ENCODE measurements at regions not wholly inside any gene's neighbourhood (a gene's known extent, or its start where the extent isn't known, plus 50 kb on each side); places are given as distances from the start of the nearest gene placed in this dataset.

DNA sequence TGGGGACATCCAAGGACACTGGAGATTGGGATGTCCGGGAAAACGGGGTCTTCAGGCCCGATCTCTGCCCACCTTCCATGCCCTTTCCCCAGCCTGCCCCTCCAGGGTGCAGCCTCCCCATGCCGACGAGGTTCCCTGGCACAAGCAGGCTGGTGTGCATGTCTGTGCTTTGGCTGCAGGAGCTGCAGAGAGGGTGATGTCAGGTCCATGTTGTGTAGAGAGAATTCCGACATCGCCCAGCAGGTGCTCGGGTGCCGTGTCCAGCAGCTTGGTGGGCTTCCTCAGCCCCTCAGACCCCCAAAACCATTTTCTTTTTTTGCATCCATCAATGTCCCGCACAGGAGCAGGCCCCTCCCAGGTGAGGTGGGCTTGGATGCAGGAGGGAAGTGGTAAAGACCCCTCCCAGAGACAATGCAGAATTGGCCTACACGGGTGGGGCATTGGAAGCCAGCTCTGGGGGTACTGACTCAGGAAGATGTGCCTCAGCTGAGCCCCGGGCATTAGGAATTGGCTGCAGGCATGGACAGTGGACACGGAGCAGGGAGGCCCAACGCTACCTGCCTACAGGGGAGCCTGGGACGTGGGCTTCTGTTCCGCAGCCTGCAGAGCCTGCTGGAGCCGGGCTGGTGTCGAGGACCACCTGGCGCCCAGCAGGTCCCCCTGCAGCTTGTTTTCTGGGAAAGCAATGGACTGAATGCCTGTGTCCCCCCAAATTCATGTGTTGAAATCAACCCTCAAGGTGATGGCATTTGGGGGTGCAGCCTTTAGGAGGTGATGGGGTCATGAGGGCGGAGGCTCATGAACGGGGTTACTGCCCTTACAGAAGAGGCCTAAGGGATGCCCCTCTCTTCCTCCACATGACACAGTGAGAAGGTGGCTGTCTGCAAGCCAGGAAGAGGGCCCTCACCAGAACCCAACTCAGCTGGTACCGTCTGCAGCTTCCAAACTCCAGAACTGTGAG is 97.5 kb downstream of the METRNL start:
- no peak for DNase-seq (ENCODE audit: low read depth)
- TF ChIP-seq, protein P1, sequence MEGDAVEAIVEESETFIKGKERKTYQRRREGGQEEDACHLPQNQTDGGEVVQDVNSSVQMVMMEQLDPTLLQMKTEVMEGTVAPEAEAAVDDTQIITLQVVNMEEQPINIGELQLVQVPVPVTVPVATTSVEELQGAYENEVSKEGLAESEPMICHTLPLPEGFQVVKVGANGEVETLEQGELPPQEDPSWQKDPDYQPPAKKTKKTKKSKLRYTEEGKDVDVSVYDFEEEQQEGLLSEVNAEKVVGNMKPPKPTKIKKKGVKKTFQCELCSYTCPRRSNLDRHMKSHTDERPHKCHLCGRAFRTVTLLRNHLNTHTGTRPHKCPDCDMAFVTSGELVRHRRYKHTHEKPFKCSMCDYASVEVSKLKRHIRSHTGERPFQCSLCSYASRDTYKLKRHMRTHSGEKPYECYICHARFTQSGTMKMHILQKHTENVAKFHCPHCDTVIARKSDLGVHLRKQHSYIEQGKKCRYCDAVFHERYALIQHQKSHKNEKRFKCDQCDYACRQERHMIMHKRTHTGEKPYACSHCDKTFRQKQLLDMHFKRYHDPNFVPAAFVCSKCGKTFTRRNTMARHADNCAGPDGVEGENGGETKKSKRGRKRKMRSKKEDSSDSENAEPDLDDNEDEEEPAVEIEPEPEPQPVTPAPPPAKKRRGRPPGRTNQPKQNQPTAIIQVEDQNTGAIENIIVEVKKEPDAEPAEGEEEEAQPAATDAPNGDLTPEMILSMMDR (conservative IDR thresholded peaks at IDR 0.05; ENCODE audit: low read depth, low read length), result no peak
- no peak overlapping the region for H3K4me3 ChIP-seq (ENCODE audit: low read depth, low read length)

DNA sequence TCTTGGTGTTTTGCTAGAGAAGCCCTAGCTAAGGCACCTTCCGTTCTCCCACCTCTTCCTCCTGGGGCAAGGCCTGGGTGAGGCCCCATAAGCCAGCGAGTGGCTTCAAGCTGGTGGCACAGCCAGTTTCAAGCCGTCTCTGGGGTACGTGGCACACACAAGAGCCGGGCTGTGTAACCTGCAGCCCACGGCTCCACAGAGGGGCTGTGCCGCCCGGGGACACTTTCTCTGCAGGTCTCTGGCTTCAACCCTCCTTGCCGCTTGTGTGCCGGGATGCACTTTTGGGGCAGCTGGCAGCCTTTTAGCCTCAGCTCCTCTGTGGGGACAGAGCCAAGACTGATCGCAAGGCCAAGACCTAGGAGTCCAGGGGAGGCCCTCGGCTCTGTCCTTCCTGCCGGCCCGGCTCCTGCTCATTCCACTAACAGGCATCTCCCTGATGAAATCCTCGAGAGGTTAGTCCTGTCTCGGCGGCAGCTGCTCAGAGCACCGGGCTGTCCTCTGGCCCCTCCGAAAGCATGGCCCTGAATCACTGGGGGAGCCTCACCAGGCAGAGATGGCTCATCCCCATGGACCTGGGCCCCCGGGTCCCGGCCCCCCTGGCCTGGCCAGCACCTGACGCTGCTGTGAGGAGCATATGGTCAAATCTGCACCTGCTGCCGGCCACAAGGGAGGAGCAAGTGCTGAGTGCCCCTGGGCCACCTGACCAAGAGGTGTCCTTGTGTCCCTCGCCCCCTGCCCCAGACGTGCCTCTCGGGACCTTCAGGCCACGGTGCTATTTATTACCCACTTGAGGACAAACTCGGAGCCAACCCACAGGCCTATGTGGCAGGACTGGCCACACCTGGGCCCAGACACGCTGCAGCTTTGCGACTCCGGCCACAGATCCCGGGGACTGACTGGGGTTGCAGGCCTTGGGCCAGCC is 98.5 kb downstream of the METRNL start:
- no peak overlapping the region for H3K4me3 ChIP-seq (ENCODE audit: low read depth, low read length)
- no peak for DNase-seq (ENCODE audit: low read depth)
- TF ChIP-seq, protein P1 (conservative IDR thresholded peaks at IDR 0.05; ENCODE audit: low read depth, low read length), result no peak

DNA sequence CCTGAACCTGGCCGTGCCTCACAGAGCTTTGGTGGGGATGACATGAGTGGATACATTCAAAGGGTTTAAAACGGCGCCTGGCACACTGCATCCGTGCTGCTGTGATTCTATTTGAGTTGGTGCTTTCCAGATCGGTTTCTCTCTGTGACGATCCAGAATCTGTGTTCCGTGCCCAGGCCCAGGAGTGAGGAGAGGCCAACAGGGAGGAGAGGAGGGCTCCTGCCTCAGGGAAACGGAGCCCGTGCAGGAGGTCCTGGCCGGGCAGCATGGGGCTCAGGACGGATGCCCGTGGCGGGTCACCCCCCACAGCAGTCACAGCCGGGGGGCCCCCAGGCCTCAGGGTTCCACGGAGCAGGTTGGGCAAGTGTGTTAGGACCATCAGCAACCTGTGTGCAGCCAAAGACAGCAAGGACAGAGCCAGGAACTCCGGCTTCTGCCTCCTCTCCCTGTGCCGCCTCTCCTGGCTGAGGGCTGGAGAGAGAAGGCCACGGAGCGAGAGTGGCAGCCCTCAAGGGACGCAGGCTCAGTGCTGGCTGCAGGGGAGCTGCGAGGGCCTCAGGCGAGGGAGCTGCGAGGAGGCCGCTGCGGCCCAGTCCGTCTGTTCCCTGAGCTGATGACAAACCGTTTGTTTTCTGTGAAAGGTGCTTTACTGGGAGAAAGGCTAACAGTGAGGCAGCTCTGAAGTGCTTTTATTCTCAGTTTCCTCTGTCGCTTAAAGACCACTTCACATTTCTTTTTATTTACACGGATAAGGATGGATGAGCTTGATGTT is 99.3 kb downstream of the METRNL start:
- no peak for DNase-seq (ENCODE audit: low read depth)
- no peak overlapping the region for H3K4me3 ChIP-seq (ENCODE audit: low read depth, low read length)
- TF ChIP-seq, protein P1 (conservative IDR thresholded peaks at IDR 0.05; ENCODE audit: low read depth, low read length), result no peak

DNA sequence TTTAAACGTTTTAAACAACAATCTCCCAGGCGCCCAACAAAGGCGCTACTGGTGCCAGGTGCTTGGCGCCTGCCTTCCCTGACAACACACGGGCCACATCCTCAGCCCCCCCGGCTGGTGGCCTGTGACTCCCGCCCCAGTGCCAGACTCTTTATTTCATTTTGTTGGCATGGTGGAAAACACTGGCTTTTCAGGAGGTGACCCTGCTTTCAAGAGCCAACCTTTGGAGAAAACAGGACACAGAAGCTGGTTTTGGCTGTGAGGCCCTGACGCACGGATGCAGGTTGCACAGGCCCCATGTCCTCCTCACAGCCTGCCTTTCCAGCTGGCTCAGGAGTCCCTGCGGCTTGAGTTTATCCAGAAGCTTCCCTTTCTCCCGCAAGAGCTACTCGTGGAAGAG is 100.0 kb downstream of the METRNL start:
- H3K4me3 ChIP-seq (ENCODE audit: low read depth, low read length), result no peak overlapping the region
- no peak for DNase-seq (ENCODE audit: low read depth)
- TF ChIP-seq, protein P1 (conservative IDR thresholded peaks at IDR 0.05; ENCODE audit: low read depth, low read length), result no peak

DNA sequence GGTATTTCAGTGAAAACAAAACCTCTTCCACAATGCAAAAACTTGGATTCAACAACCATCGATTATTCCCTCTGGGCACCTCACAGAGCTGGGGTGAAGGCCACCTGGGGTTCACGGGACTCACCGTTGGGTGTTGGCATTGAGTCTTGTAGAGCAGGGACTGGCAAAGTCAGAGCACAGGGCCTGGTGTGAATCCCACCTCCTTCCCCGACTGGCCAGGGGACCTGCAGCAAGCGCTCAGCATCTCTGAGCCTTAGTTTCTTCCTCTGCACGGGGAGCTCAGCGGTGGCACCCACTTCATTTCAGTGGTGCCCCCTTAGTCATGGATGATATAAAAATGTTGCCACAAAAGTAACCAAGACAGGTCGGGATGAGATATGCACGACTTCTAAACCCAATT is 100.4 kb downstream of the METRNL start:
- H3K4me3 ChIP-seq (ENCODE audit: low read depth, low read length), result no peak overlapping the region
- TF ChIP-seq, protein P1 (conservative IDR thresholded peaks at IDR 0.05; ENCODE audit: low read depth, low read length), result no peak
- no peak for DNase-seq (ENCODE audit: low read depth)

DNA sequence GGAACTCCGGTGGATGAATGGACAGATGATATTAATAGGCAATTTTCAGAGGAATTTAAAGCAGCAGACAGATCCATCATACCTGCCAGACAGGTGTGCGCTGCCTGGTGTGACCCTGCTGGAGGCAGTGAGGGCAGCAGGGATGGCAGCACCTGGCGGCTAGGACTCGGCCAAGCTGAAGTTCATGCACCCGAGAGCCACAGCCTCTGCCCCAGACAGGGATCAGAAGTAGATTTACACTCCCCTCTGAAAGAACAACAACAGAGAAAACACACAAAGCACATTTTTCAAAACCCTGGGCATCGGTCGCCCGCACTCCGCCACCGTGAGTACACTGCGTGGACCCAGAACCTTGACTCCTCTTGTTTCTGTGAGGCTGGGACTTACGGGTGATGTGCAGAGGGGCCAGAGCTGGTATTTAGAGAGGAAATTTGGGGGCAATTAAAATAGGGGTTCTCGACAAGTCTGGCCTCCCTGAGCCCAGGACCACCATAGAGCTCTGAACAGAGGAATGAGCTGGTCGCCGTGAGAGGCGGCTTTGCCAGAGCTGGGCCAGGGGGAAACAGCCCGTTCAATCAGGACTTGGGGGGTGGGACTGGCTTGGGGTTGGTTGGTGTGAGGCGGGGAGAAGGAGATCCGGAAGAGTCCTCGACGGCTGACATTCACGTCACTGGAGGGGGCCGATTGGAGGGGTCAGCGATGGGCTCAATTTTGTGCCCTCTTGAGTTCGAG is 101.0 kb downstream of the METRNL start:
- no peak overlapping the region for H3K4me3 ChIP-seq (ENCODE audit: low read depth, low read length)
- TF ChIP-seq, protein P1 (conservative IDR thresholded peaks at IDR 0.05; ENCODE audit: low read depth, low read length), result no peak
- DNase-seq (ENCODE audit: low read depth), result no peak

Data from epithelial cell of proximal tubule (primary cell).